Heart right ventricle (tissue), 16 donors: ENCODE measurements at regions not wholly inside any gene's neighbourhood (a gene's known extent, or its start where the extent isn't known, plus 50 kb on each side); places are given as distances from the start of the nearest gene placed in this dataset.

ENCODE experiments used
- ATAC-seq, 8 donors: fragments of 200-7000 bp; cut with Tn5 transposase; one replicate each; pipeline ENCODE4 v1.9.1; 2020; ENCODE audit warnings: mild to moderate bottlenecking in 8 of 8, moderate library complexity in 8 of 8, moderate number of reproducible peaks in 1 of 8
- DNase-seq, 2 donors: peaks; one replicate each; pipeline ENCODE4 v3.0.0-alpha.2; 2020
- H3K27ac ChIP-seq, 10 donors: fragments of 200-600 bp; sonication (generic) in 2 of 10; one replicate each; pipeline versions ENCODE4 v1.5.0 to v1.8.0; 2020 to 2022; ENCODE audit warnings: mild to moderate bottlenecking in 3 of 10
- H3K27me3 ChIP-seq, 7 donors: fragments of 200-600 bp; one replicate each; pipeline ENCODE4 v1.8.0; 2021 to 2022; ENCODE audit warnings: mild to moderate bottlenecking in 2 of 7
- H3K36me3 ChIP-seq, 9 donors: fragments of 200-600 bp; sonication (generic) in 1 of 9; one replicate each; pipeline versions ENCODE4 v1.5.0 to v1.8.0; 2020 to 2022; ENCODE audit warnings: mild to moderate bottlenecking in 2 of 9
- H3K4me1 ChIP-seq, 9 donors: fragments of 200-600 bp; sonication (generic) in 1 of 9; one replicate each; pipeline versions ENCODE4 v1.5.0 to v1.8.0; 2020 to 2022; ENCODE audit warnings: mild to moderate bottlenecking in 4 of 9
- H3K4me3 ChIP-seq, 10 donors: fragments of 200-600 bp; sonication (generic) in 2 of 10; one replicate each; pipeline versions ENCODE4 v1.5.0 to v1.8.0; 2020 to 2022; ENCODE audit warnings: mild to moderate bottlenecking in 7 of 10, moderate library complexity in 2 of 10
- H3K9me3 ChIP-seq, 11 donors: fragments of 200-600 bp in 10 of 11; sonication (generic) in 2 of 11; one replicate each; pipeline versions ENCODE4 v1.5.0 to v1.8.0; 2013 to 2022; ENCODE audit warnings: mild to moderate bottlenecking in 2 of 11, control low read depth in 1 of 11, moderate library complexity in 1 of 11
- WGBS, 2 donors: extraction: QIAGEN DNeasy Blood & Tissue Kit; methylation state at CpG; one replicate each; pipeline ENCODE4 v1.1.7; 2013; ENCODE audit warnings: inconsistent platforms in 1 of 2; 5-methylcytosine and 5-hydroxymethylcytosine counted together
- intact Hi-C, 10 donors: fragments of 100-400 bp; cut with DNase I; formaldehyde crosslinking; loops; one replicate each; pipeline versions ENCODE4 v1.11.1 to v1.14.2; 2022
- TF ChIP-seq, protein P1 (sequence below), 9 donors: fragments of 200-600 bp; sonication (generic) in 2 of 9; IDR thresholded peaks; one replicate each; pipeline versions ENCODE4 v1.5.0 to v1.8.0; 2021 to 2022; ENCODE audit warnings: antibody characterized with exemption in 9 of 9, mild to moderate bottlenecking in 5 of 9, moderate library complexity in 1 of 9
- donor health status: Arrhythmogenic right ventricular cardiomyopathy.
- donor health status: ischemic (EF 13 %, LVEDD 7.1; RV severe dilation, severe dysfunction).
- donor health status: healthy with polysubstance abuse.
- donor health status: DM: no; HTN: yes; CAD: no.
- donor health status: DM: no; HTN: no; CAD: no.
- donor health status: ischemic (EF 25% LVEDD 6.9; RV normal size, moderate dysfunction).
- donor health status: ischemic (EF 25% LVEDD 5.7; RV mildly dilated, moderate dysfunction).
- donor health status: healthy.
- donor health status: DM: yes; HTN: yes; CAD: no.
- donor health status: Ischemic cardiomyopathy.
- donor health status: ischemic (EF 35%, LVEDD 5.7; RV mildly dilated, moderate dysfunction).
- donor health status: nonischemic (EF 11% LVEDD 7.7; RV severe dilation, severe dysfunction).
- donor health status: DM: yes; HTN: yes; CAD: no.
- donor health status: PGD.
- donor health status: ischemic (EF 29% LVEDD 5.4; RV normal size, mild dysfunction).
- donor health status: nonischemic (EF 23%, LVEDD 6.1; RV moderate dilation, normal function).

DNA sequence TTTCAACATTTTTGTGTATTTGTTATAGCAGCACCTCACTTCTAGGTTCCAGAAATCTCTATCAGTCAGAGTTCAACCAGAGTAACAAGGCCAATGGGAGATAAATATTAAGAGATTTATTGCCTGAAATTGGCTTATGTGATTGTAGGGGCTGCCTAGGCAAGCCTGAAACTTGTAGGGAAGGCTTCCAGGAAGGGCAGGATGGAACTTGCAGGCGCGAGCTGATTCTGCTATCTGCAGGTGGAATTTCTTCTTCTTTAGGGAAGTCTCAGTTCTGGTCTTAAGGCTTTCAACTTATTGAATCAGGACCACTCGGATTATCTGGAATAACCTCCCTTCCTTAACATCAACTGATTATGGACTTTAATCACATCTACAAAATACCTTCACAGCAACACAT, 199.5 kb upstream of the NLRP1 start:
- Histone ChIP-seq H3K27ac (no peak overlapping the region), H3K36me3 (no peaks in the 10 kb centered on the region), H3K27me3 (peaks cover 0 to 25% (median 8%) of the 10 kb centered on the region in 7 donors), H3K9me3 (peaks cover 0 to 26% (median 12%) of the 10 kb centered on the region in 11 donors), H3K4me3 (no peak overlapping the region), H3K4me1 (no peaks in the 10 kb centered on the region)
- ATAC-seq (no peak), DNase-seq (no peak)
- intact Hi-C loops: no loop called here
- WGBS, 2 donors: 56 to 93% methylated on average over 3 of the region's 3 CpGs
- TF ChIP-seq, protein P1, sequence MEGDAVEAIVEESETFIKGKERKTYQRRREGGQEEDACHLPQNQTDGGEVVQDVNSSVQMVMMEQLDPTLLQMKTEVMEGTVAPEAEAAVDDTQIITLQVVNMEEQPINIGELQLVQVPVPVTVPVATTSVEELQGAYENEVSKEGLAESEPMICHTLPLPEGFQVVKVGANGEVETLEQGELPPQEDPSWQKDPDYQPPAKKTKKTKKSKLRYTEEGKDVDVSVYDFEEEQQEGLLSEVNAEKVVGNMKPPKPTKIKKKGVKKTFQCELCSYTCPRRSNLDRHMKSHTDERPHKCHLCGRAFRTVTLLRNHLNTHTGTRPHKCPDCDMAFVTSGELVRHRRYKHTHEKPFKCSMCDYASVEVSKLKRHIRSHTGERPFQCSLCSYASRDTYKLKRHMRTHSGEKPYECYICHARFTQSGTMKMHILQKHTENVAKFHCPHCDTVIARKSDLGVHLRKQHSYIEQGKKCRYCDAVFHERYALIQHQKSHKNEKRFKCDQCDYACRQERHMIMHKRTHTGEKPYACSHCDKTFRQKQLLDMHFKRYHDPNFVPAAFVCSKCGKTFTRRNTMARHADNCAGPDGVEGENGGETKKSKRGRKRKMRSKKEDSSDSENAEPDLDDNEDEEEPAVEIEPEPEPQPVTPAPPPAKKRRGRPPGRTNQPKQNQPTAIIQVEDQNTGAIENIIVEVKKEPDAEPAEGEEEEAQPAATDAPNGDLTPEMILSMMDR (IDR thresholded peaks at IDR 0.05): no peak

DNA sequence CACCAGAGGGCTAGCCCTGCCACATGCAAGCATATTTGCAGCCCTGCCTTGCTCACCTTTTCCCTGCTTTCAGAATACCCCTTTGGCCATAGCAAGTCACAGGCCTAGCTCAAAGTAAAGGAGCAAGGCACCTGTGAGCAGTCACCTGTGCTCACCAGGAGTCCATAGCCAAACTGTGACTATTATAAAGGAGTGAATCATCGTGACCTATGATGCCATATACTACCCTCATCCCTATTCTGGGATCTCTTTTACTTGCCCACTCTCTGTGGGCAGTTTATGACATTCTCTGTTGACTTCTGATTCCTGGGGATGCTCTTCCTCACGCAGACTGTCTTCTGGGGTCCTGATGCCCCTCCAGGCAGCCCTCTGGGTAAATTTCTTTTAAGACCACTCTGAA, 200.5 kb upstream of the NLRP1 start:
- H3K4me3 ChIP-seq: no peak overlapping the region
- TF ChIP-seq, protein P1 (IDR thresholded peaks at IDR 0.05): no peak
- WGBS, 2 donors: 78 to 80% methylated on average over 2 of the region's 2 CpGs
- intact Hi-C loops: no loop called here
- ATAC-seq (no peak), DNase-seq (no peak)
- peaks cover 0 to 34% (median 17%) of the 10 kb centered on the region in 7 donors for H3K27me3 ChIP-seq
- no peak overlapping the region for H3K27ac ChIP-seq
- peaks cover 0 to 26% (median 12%) of the 10 kb centered on the region in 11 donors for H3K9me3 ChIP-seq
- H3K36me3 ChIP-seq: no peaks in the 10 kb centered on the region
- H3K4me1 ChIP-seq: no peaks in the 10 kb centered on the region

DNA sequence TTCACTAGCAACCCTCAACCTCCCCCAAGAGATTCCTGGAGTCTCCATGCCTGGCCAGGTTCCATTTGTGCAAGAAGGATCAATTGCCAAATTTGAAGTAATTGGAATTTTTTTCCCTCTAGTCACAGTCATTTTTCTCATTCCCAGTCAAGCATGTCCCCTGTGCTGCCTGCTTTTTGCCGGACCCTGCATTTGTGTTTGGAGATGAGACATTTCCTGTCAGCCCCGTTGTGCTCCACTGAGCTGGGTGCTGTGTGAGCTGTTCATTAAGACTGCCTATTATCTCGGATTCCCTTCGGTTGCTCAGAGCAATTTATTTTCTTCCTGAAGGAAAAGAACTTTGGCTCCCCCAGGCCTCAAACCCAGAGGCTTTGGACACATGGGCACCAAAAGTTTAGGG, 201.0 kb upstream of the NLRP1 start:
- intact Hi-C loops: no loop called here
- WGBS, 2 donors: 31 to 35% methylated on average over 4 of the region's 4 CpGs
- Histone ChIP-seq H3K4me1 (no peaks in the 10 kb centered on the region), H3K27ac (no peak overlapping the region), H3K4me3 (no peak overlapping the region), H3K36me3 (no peaks in the 10 kb centered on the region), H3K9me3 (peaks cover 0 to 26% (median 12%) of the 10 kb centered on the region in 11 donors), H3K27me3 (peaks cover 0 to 37% (median 23%) of the 10 kb centered on the region in 7 donors)
- TF ChIP-seq, protein P1 (IDR thresholded peaks at IDR 0.05): no peak
- ATAC-seq (no peak), DNase-seq (no peak)

DNA sequence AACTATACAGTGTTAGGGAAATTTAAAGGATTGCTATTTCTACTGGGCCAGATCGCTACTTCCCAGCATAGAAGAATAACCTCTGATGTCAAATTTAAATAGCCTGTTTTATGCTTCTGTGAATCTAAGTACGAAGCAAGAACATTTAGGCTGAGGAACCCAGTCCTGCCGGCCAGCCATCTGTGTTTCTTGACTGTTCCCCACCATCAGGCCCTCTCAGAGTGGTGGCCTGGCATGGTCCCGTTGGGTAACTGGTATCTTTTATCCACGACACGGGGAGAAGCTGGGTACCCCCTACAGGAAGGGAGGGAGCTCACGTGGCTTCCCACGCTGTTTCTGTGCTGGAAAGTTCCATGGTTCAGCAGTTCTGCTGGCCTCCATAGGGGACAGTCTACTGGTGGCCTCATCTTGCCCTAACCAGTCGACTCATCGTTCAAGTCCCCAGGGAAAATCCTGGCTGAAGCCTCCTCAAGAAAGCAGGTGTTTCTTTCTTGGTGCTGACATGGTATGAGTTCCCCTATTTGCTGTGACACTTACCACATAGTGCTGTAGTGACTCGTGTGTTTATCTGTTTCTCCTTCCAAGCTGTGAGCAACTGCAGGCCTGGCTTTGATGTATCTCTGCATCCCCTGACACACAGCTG, 201.7 kb upstream of the NLRP1 start:
- Histone ChIP-seq H3K27me3 (peaks cover 0 to 44% (median 23%) of the 10 kb centered on the region in 7 donors), H3K27ac (no peak overlapping the region), H3K9me3 (peaks cover 0 to 26% (median 12%) of the 10 kb centered on the region in 11 donors), H3K4me1 (no peaks in the 10 kb centered on the region), H3K4me3 (no peak overlapping the region), H3K36me3 (no peaks in the 10 kb centered on the region)
- WGBS, 2 donors: 47 to 62% methylated on average over 11 of the region's 11 CpGs
- no peak for DNase-seq
- intact Hi-C loops: no loop called here
- TF ChIP-seq, protein P1 (IDR thresholded peaks at IDR 0.05): no peak
- no peak for ATAC-seq
